NCI-H2029 treated with DMSO at 0.1 percent for 48 hours (cell line): ENCODE measurements at regions not wholly inside any gene's neighbourhood (a gene's known extent, or its start where the extent isn't known, plus 50 kb on each side); places are given as distances from the start of the nearest gene placed in this dataset.
"Not testable (repeated sequence)": the region's sequence is repeated elsewhere in the genome, so short reads cannot be mapped to it uniquely, and the experiment has no call there.

Source experiments
- DNase-seq: peaks from one replicate; lab custom pipeline; 2025; lab: John Stamatoyannopoulos, UW

DNA sequence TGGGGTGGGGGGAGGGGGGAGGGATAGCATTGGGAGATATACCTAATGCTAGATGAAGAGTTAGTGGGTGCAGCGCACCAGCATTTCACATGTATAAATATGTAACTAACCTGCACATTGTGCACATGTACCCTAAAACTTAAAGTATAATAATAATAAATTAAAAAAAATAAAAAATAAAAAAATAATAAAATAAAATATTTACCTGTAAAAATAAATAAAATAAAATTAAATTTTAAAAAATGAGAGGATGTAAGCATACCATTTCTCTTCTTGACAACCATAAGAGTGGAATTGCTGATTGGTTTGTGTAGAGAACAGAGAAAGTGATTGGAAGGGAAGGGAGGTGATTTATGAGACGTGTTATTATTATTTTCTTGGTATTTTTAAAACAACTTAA, 609.5 kb upstream of the CYLC2 start:
- DNase-seq, result not testable (repeated sequence)

DNA sequence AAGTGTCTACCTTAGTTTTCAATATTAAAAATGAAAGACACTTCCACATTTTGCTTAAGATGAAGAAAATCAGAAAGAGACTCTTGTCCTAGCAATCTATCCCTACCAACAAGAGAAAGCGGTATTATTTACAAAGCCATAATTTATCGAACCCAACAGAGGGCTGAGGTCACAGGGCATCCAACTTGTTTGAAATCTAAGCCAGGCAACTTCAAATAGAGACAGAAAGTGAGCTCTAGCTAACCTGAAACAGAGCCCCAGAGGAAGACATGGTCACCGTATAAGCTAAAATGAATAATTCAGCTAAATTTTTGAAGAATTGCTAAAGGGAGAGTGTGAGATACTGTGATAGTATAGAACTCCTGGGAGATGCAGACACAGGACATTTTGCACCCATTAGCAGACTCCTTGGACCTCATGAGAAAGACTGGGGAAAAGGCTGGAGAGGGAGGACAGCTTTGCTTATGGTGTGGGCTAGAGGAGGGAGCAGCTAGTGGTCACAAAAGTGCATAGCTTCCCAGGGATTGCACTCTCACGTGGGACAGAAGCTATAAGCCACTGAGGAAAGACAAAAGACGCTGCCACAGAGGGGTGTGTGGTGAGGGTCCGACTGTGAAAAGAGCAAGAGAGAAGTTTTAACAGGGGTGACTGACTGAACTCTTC, 624.2 kb upstream of the GRIN3A start:
- no peak for DNase-seq

DNA sequence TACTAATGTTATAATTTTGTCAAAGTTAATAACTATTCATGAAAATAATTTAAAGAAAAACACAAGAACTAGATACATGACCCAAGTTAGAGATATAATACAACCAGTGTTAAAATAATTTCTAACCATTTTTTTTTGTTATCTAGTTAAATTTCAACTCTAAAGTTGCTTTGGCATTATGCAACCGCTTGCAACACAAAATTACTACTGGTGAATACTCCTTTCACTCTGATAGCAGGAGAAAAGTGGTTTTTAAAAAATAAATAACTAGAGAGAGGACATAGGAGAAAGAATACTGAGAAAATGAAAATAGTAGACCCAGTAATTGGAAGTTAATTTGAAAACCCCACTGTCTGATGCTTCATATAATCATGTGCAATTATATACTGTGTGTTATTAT, 622.4 kb upstream of the GRIN3A start:
- DNase-seq, result no peak

DNA sequence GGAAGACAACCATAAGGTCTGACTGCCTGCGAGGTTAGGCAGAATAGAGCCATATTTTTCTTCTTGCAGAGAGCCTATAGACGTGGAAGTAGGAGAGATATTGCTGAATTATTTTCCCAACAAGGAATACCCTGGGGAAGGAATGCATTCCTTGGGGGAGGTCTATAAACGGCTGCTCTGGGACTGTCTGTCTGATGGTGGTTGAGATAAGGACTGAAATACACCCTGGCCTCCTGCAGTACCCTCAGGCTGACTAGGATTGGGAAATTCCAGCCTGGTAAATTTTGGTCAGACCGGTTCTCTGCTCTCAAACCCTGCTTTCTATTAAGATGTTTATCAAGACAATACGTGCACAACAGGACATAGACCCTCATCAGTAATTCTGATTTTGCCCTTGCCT, 617.5 kb upstream of the GRIN3A start:
- no peak for DNase-seq

DNA sequence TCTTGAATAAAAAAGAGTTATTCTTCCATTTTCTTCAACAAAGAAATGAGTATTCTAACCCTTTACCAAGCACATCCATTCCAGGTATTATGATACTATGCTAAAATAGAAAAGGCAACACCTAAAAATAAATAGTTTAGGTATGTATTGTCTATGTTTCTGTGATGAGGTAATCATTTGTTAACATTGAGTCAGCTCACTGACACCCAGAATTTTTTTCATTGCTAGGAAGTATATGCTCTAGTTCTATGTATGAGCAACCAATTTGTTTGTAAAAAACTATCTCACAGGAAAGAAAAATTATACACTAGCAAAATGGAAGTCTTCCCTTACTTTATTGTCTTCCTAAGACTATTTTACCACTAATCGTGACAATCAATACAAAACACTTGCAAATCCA, 615.6 kb upstream of the GRIN3A start:
- no peak for DNase-seq

DNA sequence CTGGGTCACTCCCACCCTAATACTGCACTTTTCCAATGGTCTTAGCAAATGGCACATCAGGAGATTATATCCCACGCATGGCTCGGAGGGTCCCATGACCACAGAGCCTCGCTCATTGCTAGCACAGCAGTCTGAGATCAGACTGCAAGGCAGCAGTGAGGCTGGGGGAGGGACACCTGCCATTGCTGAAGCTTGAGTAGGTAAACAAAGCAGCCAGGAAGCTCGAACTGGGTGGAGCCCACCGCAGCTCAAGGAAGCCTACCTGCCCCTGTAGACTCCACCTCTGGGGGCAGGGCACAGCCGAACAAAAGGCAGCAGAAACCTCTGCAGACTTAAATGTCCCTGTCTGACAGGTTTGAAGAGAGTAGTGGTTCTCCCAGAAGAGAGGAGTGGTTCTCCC, 599.0 kb upstream of the GRIN3A start:
- not testable (repeated sequence) for DNase-seq

DNA sequence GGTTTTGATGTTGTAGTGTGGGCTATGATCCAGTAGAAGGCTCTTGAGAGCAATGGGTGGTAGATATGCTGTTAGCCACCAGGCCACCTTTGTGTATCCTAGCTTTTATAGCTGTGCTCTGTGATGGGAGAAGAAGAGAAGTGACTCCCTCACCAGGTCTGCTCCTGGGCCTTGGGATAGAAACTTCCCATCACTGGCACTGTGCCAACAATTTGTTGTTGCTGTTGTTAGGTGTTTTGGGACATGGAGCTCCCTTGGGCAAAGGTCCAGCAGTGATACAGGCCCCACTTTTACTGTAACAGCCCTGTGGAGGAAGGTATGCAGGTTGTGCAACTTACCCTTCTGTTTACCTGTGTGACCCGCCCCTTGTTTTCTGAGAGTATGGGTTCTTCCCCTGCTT, 570.9 kb upstream of the GRIN3A start:
- no peak for DNase-seq

DNA sequence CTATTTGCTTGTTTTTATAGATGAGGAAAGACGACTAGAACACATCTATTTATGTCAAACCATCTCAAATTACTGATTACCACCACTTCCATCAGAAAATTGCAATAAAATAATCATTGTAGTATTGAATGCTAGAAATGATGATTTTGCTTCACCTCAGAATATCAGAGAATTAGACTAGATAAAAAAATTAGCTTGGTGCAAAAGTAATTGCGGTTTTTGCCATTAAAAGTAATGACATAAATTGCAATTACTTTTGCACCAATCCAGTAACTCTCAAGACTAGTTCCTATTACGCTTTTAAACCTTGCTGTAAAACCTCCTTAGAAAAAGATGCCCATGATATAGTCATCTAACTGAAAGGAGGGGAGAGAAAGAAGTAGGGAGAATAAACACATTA, 556.7 kb upstream of the GRIN3A start:
- DNase-seq, result no peak

DNA sequence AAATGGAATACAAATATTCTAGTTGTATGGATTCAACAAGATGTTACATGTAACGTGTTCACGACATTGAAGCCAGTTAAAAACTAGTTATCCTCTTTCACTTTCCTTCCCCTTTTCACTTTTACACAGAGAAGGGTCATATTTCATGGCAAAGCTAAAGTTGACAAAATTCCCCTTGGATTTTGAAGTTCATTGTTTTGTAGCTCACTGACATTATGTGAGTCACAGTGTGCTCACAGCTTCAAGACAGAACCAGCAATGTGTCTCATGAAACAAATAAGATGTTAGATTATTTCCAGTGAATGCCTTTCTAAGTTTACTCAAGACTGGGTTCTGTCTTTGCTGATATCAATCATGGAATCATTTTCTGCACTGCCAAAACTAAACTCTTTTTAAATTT, 535.5 kb upstream of the GRIN3A start:
- DNase-seq, result no peak

DNA sequence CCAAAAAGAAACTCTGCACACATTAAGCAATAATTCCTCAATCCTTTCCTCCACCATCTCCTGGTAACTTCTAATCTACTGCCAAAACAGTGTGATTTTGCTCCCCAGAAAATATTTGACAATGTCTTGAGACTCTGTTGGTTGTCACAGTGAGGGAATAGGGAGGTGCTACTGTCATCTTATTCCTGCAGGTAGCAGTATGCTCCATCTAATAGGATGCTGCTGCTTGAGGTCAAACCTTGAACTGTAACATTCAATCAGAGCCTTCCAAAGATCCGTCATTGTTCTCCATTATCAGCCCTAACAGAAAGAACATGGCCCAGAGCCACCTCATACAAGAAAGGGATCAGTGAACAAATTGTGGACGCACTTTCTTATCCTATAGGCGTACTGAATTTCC, 514.7 kb upstream of the GRIN3A start:
- no peak for DNase-seq

DNA sequence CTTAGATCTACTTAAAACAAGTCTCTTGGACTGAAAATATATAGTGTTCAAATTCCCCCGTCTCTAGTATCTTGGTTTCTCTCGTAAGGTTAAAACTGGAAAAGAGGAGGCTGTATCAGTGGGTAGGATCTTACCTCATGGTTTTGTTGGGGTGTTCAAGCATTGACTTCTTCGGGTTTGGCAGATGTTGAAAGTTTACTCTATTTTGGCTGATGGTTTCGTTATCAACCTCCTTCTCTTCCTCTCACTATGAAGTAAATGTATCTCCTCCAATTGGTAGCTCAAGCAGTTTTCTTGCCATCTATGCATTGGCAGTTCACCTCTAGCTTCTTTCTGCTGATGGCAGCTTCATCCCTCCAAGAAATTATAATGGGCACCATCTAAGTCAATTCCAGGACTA, 506.5 kb upstream of the GRIN3A start:
- no peak for DNase-seq

DNA sequence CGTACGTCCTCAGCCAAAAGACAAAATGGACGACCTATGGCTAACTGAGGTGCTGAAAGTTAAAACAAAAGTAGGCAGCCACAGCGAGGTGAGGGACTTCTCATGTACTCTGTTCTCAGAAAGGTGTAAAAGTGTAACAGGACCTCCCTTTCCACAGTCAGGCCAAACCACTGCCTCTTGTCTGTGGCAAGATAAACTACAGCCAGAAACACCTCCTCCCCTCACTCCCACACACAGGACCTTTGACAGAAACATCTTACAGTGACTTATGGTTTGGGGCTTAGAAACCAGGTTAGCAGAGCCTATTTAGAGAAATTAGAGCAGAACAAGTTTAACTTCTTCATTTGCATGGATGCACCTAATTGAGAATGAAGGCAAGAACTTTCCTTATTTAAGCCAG, 499.1 kb upstream of the GRIN3A start:
- DNase-seq, result no peak

DNA sequence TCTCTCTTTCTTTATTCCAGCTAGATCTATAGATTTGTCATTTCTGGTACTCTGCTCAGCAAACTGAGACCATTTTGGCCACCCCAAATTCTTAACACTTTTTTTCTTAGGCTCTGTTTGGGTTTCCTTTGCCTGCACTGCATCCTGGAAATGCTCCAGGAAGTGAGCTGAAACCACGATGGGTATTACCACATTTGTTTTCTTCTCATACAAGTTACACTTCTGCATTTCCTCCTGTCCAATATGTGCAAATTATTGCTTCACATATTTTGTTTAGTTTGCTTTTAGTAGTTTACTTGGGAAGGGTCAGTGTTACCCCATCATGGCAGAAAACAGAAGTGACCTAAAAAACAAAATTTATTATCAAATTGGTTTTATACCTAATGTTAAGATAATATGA, 498.6 kb upstream of the GRIN3A start:
- no peak for DNase-seq

DNA sequence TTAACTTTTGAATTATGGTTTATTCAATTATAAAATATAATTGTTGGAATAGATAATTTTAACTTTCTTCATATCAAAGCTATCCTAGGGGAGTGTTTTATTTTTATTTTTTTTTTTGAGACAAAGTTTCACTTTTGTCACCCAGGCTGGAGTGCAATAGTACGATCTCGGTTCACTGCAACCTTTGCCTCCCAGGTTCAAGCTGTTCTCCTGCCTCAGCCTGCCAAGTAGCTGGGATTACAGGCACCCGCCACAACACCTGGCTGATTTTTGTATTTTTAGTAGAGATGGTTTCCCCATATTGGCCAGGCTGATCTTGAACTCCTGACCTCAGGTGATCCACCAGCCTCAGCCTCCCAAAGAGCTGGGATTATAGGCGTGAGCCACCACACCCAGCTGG, 489.0 kb upstream of the GRIN3A start:
- DNase-seq, result not testable (repeated sequence)

DNA sequence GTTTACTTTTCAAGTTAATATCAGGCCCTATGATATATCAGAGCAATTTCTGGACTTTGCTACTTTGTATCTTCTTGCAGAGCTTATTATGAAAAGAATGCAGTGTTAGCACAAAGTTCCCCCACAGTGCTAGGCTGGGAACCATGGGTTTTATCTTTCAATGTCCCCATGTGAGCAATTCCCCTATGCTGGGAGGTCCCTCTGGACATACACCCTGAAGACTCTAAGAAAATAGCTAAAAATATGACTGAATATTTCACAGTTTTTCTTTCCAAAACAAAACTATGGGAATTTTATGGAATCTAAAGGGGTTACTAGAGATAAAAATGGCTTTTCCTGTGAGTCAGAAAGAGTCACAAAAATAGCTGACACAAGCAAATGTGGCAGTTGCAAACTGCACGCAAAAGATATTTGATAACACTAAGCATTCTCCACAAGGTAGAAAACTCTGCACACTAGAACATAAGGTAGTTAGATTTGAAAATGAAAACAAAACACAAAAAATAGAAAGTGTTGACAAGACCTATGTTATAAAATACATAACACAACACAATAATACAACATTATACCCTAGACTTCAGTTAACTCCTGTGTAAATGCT, 487.5 kb upstream of the GRIN3A start:
- DNase-seq, result no peak

DNA sequence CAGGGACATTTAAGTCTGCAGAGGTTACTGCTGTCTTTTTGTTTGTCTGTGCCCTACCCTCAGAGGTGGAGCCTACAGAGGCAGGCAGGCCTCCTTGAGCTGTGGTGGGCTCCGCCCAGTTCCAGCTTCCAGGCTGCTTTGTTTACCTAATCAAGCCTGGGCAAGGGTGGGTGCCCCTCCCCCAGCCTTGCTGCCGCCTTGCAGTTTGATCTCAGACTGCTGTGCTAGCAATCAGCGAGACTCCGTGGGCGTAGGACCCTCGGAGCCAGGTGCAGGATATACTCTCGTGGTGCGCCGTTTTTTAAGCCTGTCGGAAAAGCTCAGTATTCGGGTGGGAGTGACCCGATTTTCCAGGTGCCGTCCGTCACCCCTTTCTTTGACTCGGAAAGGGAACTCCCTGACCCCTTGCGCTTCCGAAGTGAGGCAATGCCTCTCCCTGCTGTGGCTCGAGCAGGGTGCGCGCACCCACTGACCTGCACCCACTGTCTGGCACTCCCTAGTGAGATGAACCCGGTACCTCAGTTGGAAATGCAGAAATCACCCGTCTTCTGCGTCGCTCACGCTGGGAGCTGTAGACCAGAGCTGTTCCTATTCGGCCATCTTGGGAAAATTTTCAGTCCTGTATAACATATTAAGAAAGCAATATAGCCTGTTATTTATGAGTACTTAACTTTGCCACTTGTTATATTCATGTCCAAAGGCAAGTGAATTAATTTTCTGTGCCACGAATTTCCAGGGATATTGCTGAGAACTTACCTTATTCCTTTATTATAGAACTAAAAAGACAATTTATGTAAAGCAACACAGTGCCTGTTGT, 485.1 kb upstream of the GRIN3A start:
- DNase-seq, result not testable (repeated sequence)

DNA sequence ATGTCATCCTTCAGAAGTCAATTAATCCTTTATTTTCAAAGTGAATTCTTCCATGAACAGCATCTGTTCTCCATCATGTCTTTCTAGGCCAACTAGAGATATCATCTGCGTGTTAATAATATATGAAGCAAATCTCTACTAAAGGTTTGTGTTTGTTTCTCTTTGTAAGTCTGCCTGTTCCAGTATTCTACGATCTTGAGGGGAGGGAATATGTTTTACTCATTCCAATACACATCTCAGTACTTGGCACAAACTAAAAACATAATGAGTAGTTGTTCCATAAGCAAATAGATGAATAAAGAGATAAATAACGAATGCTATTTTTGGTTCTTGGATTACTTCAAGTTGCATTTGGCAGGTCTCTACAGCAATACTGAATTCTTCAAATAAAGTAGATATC, 470.7 kb upstream of the GRIN3A start:
- DNase-seq, result no peak

DNA sequence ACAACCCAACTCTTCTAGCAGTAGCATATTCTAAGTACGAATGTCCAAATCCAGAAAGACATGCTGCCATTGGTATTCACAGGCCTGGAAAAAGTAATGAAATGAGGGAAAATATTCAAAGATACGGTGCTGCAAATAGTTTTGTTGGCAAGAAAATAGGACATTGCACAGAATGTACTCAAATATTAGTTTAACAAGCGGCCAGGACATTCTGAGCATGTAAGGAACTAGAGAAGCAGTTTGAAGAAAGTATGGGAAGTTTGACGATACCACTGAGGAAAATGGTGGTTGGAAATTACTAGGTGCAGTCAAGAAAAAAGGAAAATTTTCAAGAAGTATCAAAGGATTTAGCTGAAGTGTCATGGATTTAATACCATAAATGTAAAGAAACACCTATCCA, 468.0 kb upstream of the GRIN3A start:
- no peak for DNase-seq

DNA sequence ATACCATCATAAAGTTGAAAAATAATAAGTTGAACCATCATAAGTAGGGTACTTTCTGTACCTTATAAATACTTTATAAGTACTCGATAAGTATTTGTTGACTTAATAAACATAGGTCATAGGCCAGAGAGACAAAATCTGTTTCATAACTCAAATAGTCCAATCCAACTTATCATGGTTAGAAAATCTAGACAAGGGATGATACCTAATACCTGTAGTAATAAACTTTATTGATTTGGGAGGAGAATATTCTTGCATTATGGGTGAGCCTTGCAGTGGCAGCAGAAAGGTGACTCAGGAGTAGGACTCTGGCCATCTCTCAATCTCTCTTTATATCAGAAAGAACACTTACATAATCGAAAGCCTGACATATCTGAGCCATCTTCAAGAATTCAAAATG, 466.8 kb upstream of the GRIN3A start:
- DNase-seq, result no peak

DNA sequence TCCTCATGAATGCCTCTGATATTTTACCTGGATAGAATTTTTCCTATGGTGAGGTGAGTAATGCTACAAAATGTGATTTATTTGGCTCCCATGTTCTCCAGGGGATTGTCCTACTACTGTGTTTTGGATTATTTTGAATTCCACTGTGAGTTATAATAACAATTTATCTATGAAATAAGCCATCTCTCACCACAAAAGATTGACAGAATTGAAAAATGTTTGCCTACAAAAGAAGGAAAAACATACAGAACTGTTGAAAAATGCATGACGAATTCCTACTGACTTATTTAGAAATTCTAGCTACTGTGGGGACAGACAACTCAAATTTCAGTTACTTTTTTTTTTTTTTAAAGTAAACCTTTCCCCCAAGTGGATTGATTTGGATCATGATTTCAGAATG, 463.7 kb upstream of the GRIN3A start:
- no peak for DNase-seq

DNA sequence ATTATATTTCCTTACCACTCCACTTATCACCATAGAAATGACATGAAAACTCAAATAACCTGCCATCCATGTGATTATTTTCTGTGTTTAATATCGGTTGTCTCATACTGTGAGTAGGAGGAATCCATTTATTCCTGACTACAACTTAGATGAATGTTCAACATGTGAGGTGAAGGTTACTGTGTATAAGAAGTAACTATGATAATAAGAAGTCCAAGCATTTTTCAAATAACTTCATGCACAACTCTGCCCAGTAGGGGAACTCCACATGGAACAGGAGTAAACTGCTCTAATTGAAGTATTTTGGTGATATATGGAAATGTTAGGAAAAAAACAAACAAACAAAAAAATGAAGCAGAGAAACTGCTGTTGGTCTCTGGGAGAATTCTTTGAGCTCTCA, 447.5 kb upstream of the GRIN3A start:
- no peak for DNase-seq

DNA sequence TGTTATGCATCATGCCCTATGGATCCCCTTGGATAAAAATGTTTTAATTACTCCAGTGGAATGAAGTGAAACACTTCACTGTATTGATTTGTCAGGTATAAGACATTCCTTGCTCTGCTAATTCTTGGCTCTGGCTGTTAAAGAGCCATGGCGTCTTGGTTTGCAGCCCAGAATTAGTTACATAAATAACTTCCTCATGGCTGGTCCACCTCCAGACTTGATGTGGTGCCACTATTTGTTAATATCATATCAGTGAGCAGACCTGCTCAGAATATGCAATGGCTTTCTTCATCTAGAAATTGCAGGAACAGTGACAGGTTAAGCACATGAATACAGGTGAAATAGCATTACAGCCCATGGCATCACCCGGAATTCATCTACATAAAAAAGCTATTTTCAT, 446.9 kb upstream of the GRIN3A start:
- no peak for DNase-seq

DNA sequence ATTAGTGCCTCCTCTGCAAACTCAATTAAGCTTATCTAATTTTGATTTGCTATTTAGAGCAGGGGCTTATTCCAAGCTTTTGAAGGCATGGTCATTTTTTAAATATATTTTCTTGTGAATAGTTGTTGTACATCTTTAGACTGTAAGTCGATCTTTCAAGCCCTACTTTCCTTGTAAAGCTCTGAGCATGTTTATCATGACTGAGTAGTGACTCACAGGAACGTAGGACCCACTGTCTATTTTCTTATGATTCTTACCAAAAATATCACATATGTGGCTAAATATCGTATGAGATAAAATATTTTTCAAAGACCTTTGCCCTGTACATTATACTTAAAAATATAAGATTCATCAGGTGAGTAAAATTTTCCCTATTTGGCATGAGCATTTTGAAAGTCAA, 440.4 kb upstream of the GRIN3A start:
- no peak for DNase-seq
